Hippocampal formation (tissue), 2 donors: ENCODE measurements at regions not wholly inside any gene's neighbourhood (a gene's known extent, or its start where the extent isn't known, plus 50 kb on each side); places are given as distances from the start of the nearest gene placed in this dataset.
"Not testable (repeated sequence)": the region's sequence is repeated elsewhere in the genome, so short reads cannot be mapped to it uniquely, and the experiment has no call there.

Experiments used
- DNase-seq, 2 donors: peaks; one replicate each; lab custom pipeline; 2025; lab: John Stamatoyannopoulos, UW

DNA sequence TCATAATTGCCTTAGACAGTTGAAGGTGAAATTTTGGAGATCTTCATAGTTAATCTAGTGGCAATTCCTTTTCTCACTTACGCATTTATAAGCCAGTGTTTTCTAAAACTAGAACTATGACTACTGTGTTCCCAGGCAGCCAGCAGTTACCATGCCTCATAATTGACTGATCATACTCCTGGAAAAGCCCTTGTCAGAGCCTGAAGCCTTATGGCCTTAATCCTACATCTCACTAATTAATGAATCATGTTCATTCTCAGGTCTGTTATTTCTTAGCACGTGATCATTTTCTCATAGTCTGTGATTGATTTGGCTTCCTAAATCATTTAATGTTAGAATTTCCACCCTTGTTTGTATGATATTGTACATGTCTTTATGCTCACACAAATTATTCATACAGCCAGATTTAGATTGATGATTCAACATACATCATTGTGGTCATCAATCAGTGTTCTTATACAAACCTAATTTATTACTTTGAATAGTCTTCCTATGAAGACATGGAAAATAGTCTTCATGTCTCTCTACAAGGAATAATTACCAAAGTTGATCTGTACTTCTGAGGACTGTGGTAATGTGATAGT, 132.6 kb upstream of the ASCC3 start:
- DNase-seq, result no peak

DNA sequence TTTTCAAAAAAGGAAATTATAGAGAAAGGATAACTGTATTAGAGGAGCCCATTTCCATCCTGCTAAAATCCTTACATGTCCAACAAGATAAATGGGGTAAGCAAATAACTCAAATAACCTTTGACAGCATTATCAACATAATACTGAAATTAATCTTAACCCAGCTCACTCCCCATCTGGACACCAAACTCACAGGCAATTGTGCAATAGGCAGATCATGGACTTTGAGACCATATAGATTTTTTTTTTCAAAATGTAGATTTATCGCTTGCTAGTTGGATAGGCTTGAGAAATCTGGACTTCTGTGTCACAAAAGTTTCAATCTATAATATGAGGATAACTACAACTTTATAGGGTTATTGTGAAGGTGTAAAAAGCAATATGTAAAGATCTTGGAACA, 134.4 kb upstream of the ASCC3 start:
- no peak for DNase-seq

DNA sequence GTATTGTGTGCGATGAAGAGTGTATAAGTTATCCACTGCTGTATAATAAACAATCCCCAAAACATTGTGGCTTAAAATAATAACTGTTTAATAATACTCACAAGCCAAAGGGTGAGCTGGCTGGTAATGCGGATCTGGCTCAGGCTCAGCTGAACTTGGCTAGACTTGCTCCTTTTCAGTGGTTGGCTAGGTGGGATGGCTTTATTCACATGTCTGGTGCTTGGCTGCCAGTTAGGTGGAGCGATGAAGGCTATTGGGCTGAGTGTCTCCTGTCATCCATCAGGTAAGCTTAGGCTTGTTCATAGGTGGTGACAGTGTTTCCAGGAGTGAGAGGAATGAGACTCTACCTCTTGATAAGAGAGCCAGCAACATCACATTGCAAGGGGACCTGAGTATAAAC, 135.0 kb upstream of the ASCC3 start:
- no peak for DNase-seq

- no peak for DNase-seq
These were observed 137.0 kb upstream of the ASCC3 start for GRCh38 chr6:101018157-101018556.

DNA sequence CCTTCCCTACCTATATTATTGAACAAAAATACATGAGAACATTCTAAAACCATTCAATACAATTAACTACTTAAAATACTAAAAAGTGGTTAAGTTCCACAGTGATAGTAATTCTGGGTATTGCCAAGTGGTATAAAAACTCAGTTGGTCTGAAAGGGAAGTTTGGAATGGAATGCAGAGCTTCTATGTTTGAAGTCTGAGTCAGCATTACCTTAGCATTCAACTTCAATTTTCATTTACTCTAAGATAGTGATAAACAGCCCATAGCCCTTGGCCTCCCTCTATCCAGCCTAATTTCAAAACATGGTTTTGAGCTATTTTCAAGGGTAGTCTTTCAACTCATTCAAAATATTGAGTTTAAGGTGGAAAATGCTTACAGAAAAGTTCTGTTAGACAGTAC, 140.4 kb upstream of the ASCC3 start:
- DNase-seq, result no peak

- no peak for DNase-seq
These were observed 161.8 kb upstream of the ASCC3 start for GRCh38 chr6:101042966-101043365.

DNA sequence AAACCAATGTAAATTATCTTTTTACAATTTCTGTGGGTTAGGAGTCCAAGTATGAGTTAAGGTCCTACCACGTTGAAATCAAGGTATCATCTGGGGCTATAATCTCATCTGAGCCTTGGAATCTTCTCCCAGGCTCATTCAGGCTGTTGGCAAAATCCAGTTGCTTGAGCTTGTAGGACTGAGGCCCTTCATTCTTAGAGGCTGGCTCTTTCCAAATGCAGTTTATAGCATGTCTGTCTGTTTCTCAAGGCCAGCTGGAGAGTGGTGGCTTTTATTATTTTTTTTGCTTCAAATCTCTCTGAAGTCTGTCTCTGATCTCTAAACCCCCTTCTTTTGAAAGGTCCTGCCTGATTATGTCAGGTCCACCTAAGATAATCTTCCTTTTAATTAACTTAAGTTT, 177.2 kb upstream of the ASCC3 start:
- DNase-seq, result no peak

DNA sequence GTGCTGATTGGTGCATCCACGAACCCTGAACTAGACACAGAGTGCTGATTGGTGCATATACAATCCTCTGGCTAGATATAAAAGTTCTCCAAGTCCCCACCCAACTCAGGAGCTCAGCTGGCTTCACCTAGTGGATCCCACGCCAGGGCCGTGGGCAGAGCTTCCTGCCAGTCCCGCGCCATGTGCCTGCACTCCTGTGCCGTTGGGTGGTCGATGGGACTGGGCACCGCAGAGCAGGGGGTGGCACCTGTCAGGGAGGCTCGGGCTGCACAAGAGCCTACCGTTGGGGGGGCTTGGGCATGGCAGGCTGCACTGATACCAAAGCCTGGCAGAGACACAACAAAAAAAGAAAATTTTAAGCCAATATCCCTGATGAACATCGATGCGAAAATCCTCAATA, 185.4 kb upstream of the ASCC3 start:
- DNase-seq, result no peak

- DNase-seq, result no peak
These were observed 188.2 kb upstream of the ASCC3 start for GRCh38 chr6:101069191-101069795.

DNA sequence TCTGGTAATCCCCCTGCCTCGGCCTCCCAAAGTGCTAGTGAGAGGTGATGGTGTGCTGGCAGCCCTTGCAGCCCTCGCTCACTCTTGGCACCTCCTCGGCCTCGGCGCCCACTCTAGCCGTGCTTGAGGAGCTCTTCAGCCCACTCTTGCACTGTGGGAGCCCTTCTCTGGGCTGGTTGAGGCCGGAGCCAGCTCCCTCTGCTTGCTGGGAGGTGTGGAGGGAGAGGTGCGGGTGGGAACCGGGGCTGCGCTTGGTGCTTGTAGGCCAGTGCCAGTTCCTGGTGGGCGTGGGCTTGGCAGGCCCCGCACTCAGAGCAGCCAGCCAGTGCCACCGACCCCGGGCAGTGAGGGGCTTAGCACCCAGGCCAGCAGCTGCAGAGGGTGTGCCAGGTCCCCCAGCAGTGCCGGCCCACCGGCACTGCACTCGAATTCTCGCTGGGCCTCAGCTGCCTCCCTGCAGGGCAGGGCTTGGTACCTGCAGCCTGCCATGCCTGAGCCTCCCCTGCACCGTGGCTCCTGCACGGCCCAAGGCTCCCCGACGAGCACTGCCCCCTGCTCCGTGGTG, 189.0 kb upstream of the ASCC3 start:
- DNase-seq, result no peak

- DNase-seq, result no peak
These were observed 196.2 kb upstream of the ASCC3 start for GRCh38 chr6:101077344-101077743.

GRCh38 chr6:101079696-101080270, 198.7 kb upstream of the ASCC3 start:
- DNase-seq, result no peak

DNA sequence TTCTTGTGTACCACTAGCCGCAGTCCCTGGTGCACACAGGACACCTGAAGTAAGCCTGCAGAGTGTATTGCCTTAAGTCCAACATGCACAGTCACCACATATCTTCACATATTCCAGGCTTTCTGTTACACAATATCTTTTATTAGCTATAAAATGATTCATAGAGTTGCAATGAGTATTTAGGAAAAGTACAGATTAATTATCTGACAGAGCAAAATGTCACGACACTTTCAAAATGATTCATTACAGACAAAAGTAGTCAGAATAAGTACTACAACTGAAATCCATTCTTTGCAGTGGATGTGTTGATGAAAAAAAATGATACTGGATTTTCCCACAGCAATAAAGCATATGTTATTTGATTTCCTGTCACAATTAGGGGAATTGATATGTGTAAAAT, 199.5 kb upstream of the ASCC3 start:
- no peak for DNase-seq

DNA sequence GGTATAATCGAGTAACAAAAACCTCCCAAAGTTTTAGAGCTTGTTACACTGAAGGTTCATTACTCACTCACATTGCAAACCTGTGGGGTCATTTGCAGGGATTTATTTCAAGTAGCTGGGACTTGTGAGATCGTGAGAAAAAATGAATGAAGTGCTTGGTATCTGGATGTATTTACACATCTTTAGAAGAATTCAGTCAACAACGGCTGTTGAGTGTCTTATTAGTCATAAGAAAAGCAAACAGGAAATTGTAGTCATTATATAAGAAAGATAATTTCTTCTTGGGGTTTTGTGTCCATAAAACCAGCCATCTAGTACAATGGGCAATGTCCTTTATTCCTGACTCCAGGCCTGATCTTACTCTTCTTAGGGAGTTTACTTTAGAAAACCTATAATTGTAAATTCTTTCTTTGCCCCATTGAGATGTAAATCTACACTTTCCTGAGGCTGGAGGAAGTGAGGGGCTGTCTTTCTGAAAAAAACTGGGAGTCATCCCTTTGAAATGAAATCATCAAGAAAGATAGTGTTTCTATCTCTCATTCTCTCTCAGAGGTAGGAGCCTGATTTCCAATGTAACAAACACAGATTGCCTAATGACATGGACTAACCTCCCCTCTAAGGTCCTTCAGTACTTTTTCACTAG, 202.5 kb upstream of the ASCC3 start:
- DNase-seq, result no peak

GRCh38 chr6:101085327-101085726, 204.2 kb upstream of the ASCC3 start:
- no peak for DNase-seq

- DNase-seq, result no peak
These were observed 205.3 kb upstream of the ASCC3 start for GRCh38 chr6:101086473-101086872.

GRCh38 chr6:101088594-101088993, 207.5 kb upstream of the ASCC3 start:
- no peak for DNase-seq

GRCh38 chr6:101089640-101090039, 208.5 kb upstream of the ASCC3 start:
- DNase-seq, result no peak

DNA sequence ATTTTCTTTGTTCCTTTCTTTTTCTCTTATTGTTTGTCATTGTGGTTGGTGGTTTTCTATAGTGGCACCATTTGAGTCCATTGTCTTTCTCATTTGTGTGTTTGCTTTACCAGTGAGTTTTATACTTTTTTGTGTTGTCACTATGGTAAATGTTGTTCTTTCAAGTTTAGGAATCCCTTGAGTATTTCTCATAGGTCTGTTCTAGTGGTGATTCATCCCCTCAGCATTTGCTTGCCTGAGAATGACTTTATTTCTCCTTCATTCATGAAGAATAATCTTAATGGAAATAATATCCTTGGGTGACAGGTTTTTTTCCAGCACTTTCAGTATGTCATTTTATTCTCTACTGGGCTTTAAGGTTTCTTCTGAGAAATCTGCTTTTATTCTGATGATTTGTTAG, 209.2 kb upstream of the ASCC3 start:
- no peak for DNase-seq

GRCh38 chr6:101098605-101099004, 217.5 kb upstream of the ASCC3 start:
- not testable (repeated sequence) for DNase-seq

GRCh38 chr6:101102702-101103101, 221.6 kb upstream of the ASCC3 start:
- DNase-seq, result no peak

DNA sequence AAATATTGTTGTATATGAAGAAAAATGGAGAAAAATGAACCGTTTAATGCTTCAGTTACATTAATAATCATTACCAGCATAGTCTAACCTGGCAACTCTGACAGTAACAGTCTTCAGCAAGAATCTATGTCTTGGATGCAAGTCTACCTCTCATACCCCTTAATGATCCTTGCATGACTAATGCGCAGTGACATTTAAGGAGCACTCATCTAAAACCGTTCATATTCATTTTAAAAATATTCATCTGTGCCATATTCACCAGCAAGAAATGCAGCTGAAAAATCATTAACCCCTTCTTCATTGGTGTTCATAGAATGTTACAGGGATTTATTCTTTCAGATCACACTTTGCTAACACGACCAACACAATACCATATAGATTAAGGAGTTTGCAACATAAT, 227.2 kb upstream of the ASCC3 start:
- DNase-seq, result no peak

DNA sequence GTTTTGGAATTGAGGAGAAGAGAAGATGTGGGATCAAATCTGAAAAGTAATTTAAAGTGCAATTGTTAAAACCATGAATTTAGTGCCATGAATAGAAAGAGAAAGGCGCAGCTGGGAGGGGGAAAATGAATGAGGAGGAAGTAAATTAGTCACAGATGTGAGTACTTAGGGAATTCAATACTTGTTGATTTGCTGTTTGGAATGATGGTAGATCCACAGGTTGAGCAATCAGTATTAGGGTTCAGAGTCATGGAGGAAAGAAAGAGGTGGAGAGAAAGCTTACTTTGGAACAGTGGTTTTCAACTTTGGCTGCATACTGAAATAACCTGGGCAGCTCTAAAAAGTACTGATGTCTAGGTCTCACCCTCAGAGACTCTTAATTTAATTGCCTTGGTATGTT, 229.7 kb upstream of the ASCC3 start:
- DNase-seq, result no peak
